ENCODE measurements at regions not wholly inside any gene's neighbourhood (a gene's known extent, or its start where the extent isn't known, plus 50 kb on each side); places are given as distances from the start of the nearest gene placed in this dataset.
"Not testable (repeated sequence)": the region's sequence is repeated elsewhere in the genome, so short reads cannot be mapped to it uniquely, and the experiment has no call there.

GRCh38 chr2:234272069-234272850, 221.8 kb downstream of the SPP2 start:
- no peak for FAIRE-seq

GRCh38 chr2:234271338-234271737, 220.8 kb downstream of the SPP2 start:
- no peak for FAIRE-seq

GRCh38 chr2:234269769-234270204, 219.3 kb downstream of the SPP2 start:
- no peak for FAIRE-seq

- no peak for FAIRE-seq
These were observed 217.0 kb downstream of the SPP2 start for GRCh38 chr2:234267534-234267933.

- FAIRE-seq = no peak
These were observed 216.4 kb downstream of the SPP2 start for GRCh38 chr2:234266952-234267351.

- no peak for FAIRE-seq
These were observed 214.7 kb downstream of the SPP2 start for GRCh38 chr2:234265206-234265605.

GRCh38 chr2:234261736-234262135, 211.2 kb downstream of the SPP2 start:
- no peak for FAIRE-seq

- FAIRE-seq = no peak
These were observed 208.9 kb downstream of the SPP2 start for GRCh38 chr2:234259440-234259839.

GRCh38 chr2:234258562-234259141, 208.2 kb downstream of the SPP2 start:
- FAIRE-seq = no peak

- peak; percentile 95 for FAIRE-seq
These were observed 207.5 kb downstream of the SPP2 start for GRCh38 chr2:234257859-234258561.

- no peak for FAIRE-seq
These were observed 206.0 kb downstream of the SPP2 start for GRCh38 chr2:234256516-234256915.

- FAIRE-seq = peak; percentile 75
These were observed 204.4 kb downstream of the SPP2 start for GRCh38 chr2:234254783-234255521.

GRCh38 chr2:234252772-234253171, 202.3 kb downstream of the SPP2 start:
- FAIRE-seq = no peak

- FAIRE-seq = peak; percentile 99
These were observed 201.1 kb downstream of the SPP2 start for GRCh38 chr2:234251326-234252271.

GRCh38 chr2:234250926-234251325, 200.4 kb downstream of the SPP2 start:
- FAIRE-seq = no peak

- FAIRE-seq = peak; percentile 98
These were observed 199.4 kb downstream of the SPP2 start for GRCh38 chr2:234249873-234250272.

- FAIRE-seq = peak; percentile 51
These were observed 198.7 kb downstream of the SPP2 start for GRCh38 chr2:234249034-234249735.

- FAIRE-seq = not testable (repeated sequence)
These were observed 197.8 kb downstream of the SPP2 start for GRCh38 chr2:234248213-234248710.

- no peak for FAIRE-seq
These were observed 197.1 kb downstream of the SPP2 start for GRCh38 chr2:234247453-234248180.

- FAIRE-seq = no peak
These were observed 195.4 kb downstream of the SPP2 start for GRCh38 chr2:234245945-234246344.

Measured in G401.6 (cell line).